Mesendoderm (in vitro differentiated cells): ENCODE measurements at regions not wholly inside any gene's neighbourhood (a gene's known extent, or its start where the extent isn't known, plus 50 kb on each side); places are given as distances from the start of the nearest gene placed in this dataset.
A peak's percentile ranks its signal among the peaks of the same experiment; 100 is the strongest.

ENCODE experiments used
- DNase-seq: peaks from one replicate; pipeline ENCODE4 v3.0.0; 2013
- H2AK5ac ChIP-seq: 2 replicates; pipeline ENCODE4 v1.6.1; 2013; ENCODE audit warnings: low read length, inconsistent platforms
- H2BK120ac ChIP-seq: 2 replicates; pipeline ENCODE4 v1.6.1; 2013; ENCODE audit warnings: low read depth, mild to moderate bottlenecking, low read length, moderate library complexity, mixed read lengths
- H2BK15ac ChIP-seq: replicated peaks from 2 replicates; pipeline ENCODE4 v1.6.1; 2013; ENCODE audit warnings: low read depth, mild to moderate bottlenecking, moderate library complexity
- H2BK5ac ChIP-seq: 2 replicates; pipeline ENCODE4 v1.6.1; 2013; ENCODE audit warnings: low read length, inconsistent platforms
- H3K18ac ChIP-seq: 2 replicates; pipeline ENCODE4 v1.6.1; 2013; ENCODE audit warnings: mild to moderate bottlenecking, low read length, mixed read lengths
- H3K23ac ChIP-seq: one replicate; pipeline ENCODE4 v1.6.1; 2013; ENCODE audit warnings: low read length
- H3K27ac ChIP-seq: 2 replicates; pipeline ENCODE4 v1.5.1; 2013; ENCODE audit warnings: low read depth, mild to moderate bottlenecking, inconsistent platforms, low read length, moderate library complexity
- H3K27me3 ChIP-seq: 2 replicates; pipeline ENCODE4 v1.6.1; 2013; ENCODE audit warnings: low read length, control low read depth, mild to moderate bottlenecking, inconsistent platforms; ENCODE audit not compliant: insufficient read depth, poor library complexity
- H3K36me3 ChIP-seq: 2 replicates; pipeline ENCODE4 v1.6.1; 2013; ENCODE audit warnings: low read length, inconsistent platforms; ENCODE audit not compliant: control insufficient read depth, insufficient read depth
- H3K4ac ChIP-seq: one replicate; pipeline ENCODE4 v1.6.1; 2013; ENCODE audit warnings: low read depth, mild to moderate bottlenecking, low read length, moderate library complexity
- H3K4me1 ChIP-seq: 2 replicates; pipeline ENCODE4 v1.6.1; 2013; ENCODE audit warnings: low read depth, low read length, inconsistent platforms; ENCODE audit not compliant: control insufficient read depth
- H3K4me2 ChIP-seq: 2 replicates; pipeline ENCODE4 v1.6.1; 2013; ENCODE audit warnings: low read length
- H3K4me3 ChIP-seq: 2 replicates; pipeline ENCODE4 v1.5.1; 2013; ENCODE audit warnings: mild to moderate bottlenecking, low read length
- H3K56ac ChIP-seq: one replicate; pipeline ENCODE4 v1.6.1; 2013; ENCODE audit warnings: low read length
- H3K79me1 ChIP-seq: 2 replicates; pipeline ENCODE4 v1.6.1; 2013; ENCODE audit warnings: low read length, inconsistent platforms
- H3K79me2 ChIP-seq: 2 replicates; pipeline ENCODE4 v1.6.1; 2013; ENCODE audit warnings: mild to moderate bottlenecking, low read length; ENCODE audit not compliant: control insufficient read depth, insufficient read depth
- H3K9ac ChIP-seq: 2 replicates; pipeline ENCODE4 v1.6.1; 2013; ENCODE audit warnings: low read length, inconsistent platforms
- H4K5ac ChIP-seq: one replicate; pipeline ENCODE4 v1.6.1; 2013; ENCODE audit warnings: low read length
- H4K8ac ChIP-seq: one replicate; pipeline ENCODE4 v1.6.1; 2013; ENCODE audit warnings: low read depth, mild to moderate bottlenecking, control low read depth, low read length, moderate library complexity
- WGBS: extraction: QIAGEN DNeasy Blood & Tissue Kit; methylation state at CpG from one replicate; pipeline ENCODE4 v1.1.7; 2013; ENCODE audit warnings: low lambda C conversion rate, missing lambda C conversion rate; ENCODE audit not compliant: insufficient coverage; ENCODE audit errors: extremely low coverage; 5-methylcytosine and 5-hydroxymethylcytosine counted together

DNA sequence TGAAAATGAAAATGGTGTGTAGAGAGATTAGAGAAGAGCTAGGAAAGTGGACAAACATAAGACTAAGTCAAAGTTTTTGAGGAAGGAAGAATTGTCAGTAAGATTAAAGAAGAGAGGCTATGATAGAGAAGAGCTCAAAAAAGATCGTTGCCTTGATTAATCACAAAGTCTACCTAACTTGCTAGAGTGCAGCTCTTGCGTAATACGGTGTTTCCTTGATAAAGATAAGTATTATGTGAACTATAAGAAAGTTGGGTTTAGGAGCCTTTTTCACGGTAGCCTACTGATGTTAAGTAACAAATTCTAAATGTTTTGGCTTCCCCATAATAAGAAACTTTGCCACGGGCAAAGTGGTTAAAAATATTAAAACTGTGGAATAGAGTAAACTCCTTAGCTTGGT, 226.4 kb upstream of the NRXN1 start:
- Histone ChIP-seq H3K79me2 (no peaks in the 10 kb centered on the region), H3K27me3 (no peaks in the 10 kb centered on the region), H3K27ac (no peak overlapping the region), H3K23ac (no peak overlapping the region), H3K4me2 (no peak overlapping the region), H2BK120ac (no peak overlapping the region), H3K79me1 (no peaks in the 10 kb centered on the region), H2BK15ac (no peak overlapping the region), H3K36me3 (no peaks in the 10 kb centered on the region), H3K4ac (no peak overlapping the region), H3K4me3 (no peak overlapping the region), H3K56ac (no peak overlapping the region), H3K9ac (no peak overlapping the region), H3K4me1 (no peaks in the 10 kb centered on the region), H3K18ac (no peak overlapping the region), H4K5ac (no peak overlapping the region), H2AK5ac (no peak overlapping the region), H2BK5ac (no peak overlapping the region), H4K8ac (no peak overlapping the region)
- no peak for DNase-seq
- no CpG with 5 or more reads among the region's 5 CpGs for WGBS

DNA sequence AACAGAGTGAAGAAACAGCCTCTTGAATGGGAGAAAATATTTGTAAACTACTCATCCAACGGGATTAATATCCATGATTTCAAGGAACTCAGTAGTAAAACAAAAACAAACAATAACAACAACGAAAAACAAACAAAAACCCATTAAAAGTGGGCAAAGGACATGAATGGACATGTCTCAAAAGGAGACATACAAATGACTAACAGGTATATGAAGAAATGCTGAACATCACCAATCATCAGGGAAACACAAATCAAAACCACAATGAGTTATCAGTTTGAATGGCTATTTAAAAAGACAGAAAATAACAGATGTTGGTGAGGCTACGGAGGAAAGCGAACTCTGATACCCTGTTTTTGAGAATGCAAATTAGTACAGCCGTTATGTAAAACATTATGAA, 224.8 kb upstream of the NRXN1 start:
- Histone ChIP-seq H4K5ac (no peak overlapping the region), H3K4me2 (no peak overlapping the region), H2BK5ac (no peak overlapping the region), H3K4ac (no peak overlapping the region), H3K4me3 (no peak overlapping the region), H3K18ac (no peak overlapping the region), H4K8ac (no peak overlapping the region), H2BK15ac (no peak overlapping the region), H3K27ac (no peak overlapping the region), H3K27me3 (no peaks in the 10 kb centered on the region), H3K23ac (no peak overlapping the region), H2AK5ac (no peak overlapping the region), H3K4me1 (no peaks in the 10 kb centered on the region), H2BK120ac (no peak overlapping the region), H3K79me1 (no peaks in the 10 kb centered on the region), H3K79me2 (no peaks in the 10 kb centered on the region), H3K56ac (no peak overlapping the region), H3K36me3 (no peaks in the 10 kb centered on the region), H3K9ac (no peak overlapping the region)
- DNase-seq, result no peak
- WGBS, result no CpG with 5 or more reads among the region's 5 CpGs

DNA sequence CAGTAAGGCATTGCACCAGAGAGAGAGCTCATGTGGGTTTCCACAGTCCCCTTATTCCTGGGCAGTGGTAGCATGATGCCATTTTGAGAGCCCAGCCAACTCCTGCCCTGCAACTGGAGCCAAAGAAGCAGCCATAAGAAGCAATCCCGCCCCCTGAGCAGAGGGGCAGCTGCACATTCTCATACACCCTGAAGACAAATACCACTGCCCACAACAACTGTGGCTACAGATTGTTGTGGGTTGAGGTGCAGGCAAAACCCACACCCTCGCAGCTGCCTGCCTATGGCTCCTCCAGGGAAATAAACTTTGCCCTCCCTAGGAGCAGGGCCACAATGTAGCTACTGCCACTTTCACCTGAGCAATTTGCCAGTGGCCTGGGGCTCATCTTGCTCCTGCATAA, 219.4 kb upstream of the NRXN1 start:
- Histone ChIP-seq H3K4ac (no peak overlapping the region), H3K79me1 (no peaks in the 10 kb centered on the region), H3K23ac (no peak overlapping the region), H3K4me2 (no peak overlapping the region), H3K4me3 (no peak overlapping the region), H3K27me3 (no peaks in the 10 kb centered on the region), H3K79me2 (no peaks in the 10 kb centered on the region), H2BK5ac (no peak overlapping the region), H3K4me1 (no peaks in the 10 kb centered on the region), H3K56ac (no peak overlapping the region), H3K36me3 (no peaks in the 10 kb centered on the region), H3K9ac (no peak overlapping the region), H2AK5ac (no peak overlapping the region), H3K18ac (no peak overlapping the region), H2BK15ac (no peak overlapping the region), H2BK120ac (no peak overlapping the region), H4K5ac (no peak overlapping the region), H4K8ac (no peak overlapping the region), H3K27ac (no peak overlapping the region)
- no CpG with 5 or more reads among the region's 2 CpGs for WGBS
- no peak for DNase-seq

DNA sequence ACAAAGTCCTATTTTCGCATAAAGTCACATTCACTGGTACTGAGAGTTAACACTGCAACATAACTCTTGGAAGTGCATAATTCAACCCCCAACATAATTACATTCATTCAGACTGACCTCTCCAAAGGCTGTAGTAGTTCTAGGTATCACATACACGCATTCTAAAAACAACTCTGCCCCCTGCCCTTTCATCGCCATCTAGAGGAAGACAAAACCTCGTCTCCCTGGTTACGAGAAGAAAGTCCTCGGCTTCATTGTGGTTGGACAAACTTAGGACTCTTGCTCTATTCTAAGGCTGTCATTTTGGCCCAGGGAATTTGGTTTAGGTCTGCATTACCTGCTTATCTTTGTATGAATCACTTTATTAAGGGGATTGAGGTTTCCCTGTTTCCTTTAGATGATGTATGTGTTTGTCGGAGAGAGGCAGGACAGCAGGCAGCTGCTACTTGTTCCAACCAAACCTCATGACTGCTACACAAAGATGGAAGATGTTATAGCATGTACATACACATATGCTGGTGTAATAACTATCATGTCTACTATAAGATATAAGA, 215.4 kb upstream of the NRXN1 start:
- no peak overlapping the region for H4K8ac ChIP-seq
- no peak overlapping the region for H3K27ac ChIP-seq
- no peaks in the 10 kb centered on the region for H3K79me2 ChIP-seq
- no peak overlapping the region for H3K9ac ChIP-seq
- H4K5ac ChIP-seq, result no peak overlapping the region
- no peaks in the 10 kb centered on the region for H3K27me3 ChIP-seq
- H3K4me3 ChIP-seq, result no peak overlapping the region
- no peak overlapping the region for H2AK5ac ChIP-seq
- H2BK5ac ChIP-seq, result no peak overlapping the region
- no peak overlapping the region for H3K4me2 ChIP-seq
- peak; percentile 47 for DNase-seq
- H3K79me1 ChIP-seq, result no peaks in the 10 kb centered on the region
- H3K56ac ChIP-seq, result no peak overlapping the region
- no peak overlapping the region for H3K23ac ChIP-seq
- no peak overlapping the region for H2BK120ac ChIP-seq
- H2BK15ac ChIP-seq, result no peak overlapping the region
- H3K18ac ChIP-seq, result no peak overlapping the region
- no CpG with 5 or more reads among the region's 7 CpGs for WGBS
- no peaks in the 10 kb centered on the region for H3K36me3 ChIP-seq
- no peak overlapping the region for H3K4ac ChIP-seq
- H3K4me1 ChIP-seq, result no peaks in the 10 kb centered on the region

DNA sequence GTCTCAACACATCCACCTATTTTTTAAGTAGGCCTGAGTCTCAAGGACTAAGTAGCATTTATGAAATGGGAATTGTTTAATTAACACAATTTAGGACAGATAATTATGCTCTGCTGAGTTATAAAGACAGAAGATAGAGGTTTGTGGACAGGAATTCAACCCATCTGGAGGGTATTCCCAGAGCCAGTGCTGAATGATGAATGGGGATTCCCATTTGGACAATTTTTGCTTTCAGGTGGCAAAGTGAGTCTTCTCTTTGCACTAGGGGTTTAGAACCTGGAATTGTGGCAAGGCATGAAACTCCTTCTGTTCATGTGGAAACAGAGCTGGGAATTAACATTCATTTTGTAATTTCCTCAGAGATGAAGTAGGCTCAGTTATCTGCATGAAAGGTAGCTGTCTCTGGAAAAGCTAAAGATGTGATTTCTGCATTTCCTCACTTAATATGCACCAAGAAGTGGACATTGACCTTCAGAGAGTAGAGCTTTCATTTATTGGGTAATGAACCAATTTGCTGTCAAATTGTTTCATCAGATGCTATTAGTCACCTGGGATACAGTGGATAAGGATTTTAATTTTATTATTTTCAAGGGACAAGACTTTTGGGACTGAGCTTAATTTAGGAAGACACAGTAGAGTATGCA, 212.1 kb upstream of the NRXN1 start:
- Histone ChIP-seq H3K4me3 (no peak overlapping the region), H3K18ac (no peak overlapping the region), H2BK15ac (no peak overlapping the region), H3K9ac (no peak overlapping the region), H3K4me1 (no peaks in the 10 kb centered on the region), H3K79me1 (no peaks in the 10 kb centered on the region), H4K5ac (no peak overlapping the region), H3K56ac (no peak overlapping the region), H3K23ac (no peak overlapping the region), H3K27me3 (no peaks in the 10 kb centered on the region), H3K27ac (no peak overlapping the region), H2BK5ac (no peak overlapping the region), H2BK120ac (no peak overlapping the region), H2AK5ac (no peak overlapping the region), H3K4ac (no peak overlapping the region), H3K79me2 (no peaks in the 10 kb centered on the region), H4K8ac (no peak overlapping the region), H3K4me2 (no peak overlapping the region), H3K36me3 (no peaks in the 10 kb centered on the region)
- DNase-seq, result no peak

DNA sequence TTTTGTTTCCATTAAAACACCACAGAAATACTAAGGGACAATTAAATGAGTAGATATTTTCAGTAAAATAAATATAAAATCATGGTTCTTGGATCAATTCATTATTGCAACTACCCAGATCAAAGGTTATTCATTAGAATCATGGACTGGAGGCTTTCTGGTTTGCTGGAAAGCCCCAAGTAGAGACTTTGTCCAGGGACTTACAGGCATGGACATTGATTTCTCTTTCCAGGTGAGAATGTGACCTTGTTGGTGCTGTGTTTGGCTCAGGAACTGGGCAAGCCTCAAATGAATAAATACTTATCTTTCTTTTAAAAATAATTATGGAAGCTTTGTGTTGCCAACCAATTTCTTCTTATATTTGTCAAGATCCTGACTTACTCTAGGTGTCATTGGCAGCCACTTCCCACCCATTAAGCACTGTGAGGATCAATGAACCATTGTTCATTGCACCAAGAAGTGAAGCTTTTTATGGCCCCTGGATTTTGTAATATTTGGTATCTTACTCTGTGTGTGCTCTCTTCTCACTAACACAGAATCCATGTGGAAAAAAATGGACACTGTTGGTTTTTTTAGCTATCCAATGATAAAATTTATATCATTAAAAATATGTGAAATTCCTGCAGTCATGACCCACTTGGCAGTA, 205.8 kb upstream of the NRXN1 start:
- no peak overlapping the region for H3K18ac ChIP-seq
- no peaks in the 10 kb centered on the region for H3K79me2 ChIP-seq
- no peak overlapping the region for H4K8ac ChIP-seq
- no peaks in the 10 kb centered on the region for H3K36me3 ChIP-seq
- H3K4me1 ChIP-seq, result no peaks in the 10 kb centered on the region
- H2AK5ac ChIP-seq, result no peak overlapping the region
- no peak for DNase-seq
- no peak overlapping the region for H2BK120ac ChIP-seq
- no peak overlapping the region for H2BK15ac ChIP-seq
- no peaks in the 10 kb centered on the region for H3K79me1 ChIP-seq
- H2BK5ac ChIP-seq, result no peak overlapping the region
- no peaks in the 10 kb centered on the region for H3K27me3 ChIP-seq
- no peak overlapping the region for H3K4ac ChIP-seq
- H3K23ac ChIP-seq, result no peak overlapping the region
- no peak overlapping the region for H3K27ac ChIP-seq
- no peak overlapping the region for H3K56ac ChIP-seq
- H4K5ac ChIP-seq, result no peak overlapping the region
- H3K4me2 ChIP-seq, result no peak overlapping the region
- H3K9ac ChIP-seq, result no peak overlapping the region
- no peak overlapping the region for H3K4me3 ChIP-seq
